H1 (cell line): ENCODE measurements at regions not wholly inside any gene's neighbourhood (a gene's known extent, or its start where the extent isn't known, plus 50 kb on each side); places are given as distances from the start of the nearest gene placed in this dataset.

Experiments
- CTCF ChIA-PET: fragments of 300-600 bp; sonication (Branson Sonifier 250); formaldehyde crosslinking; loops from one replicate; lab custom pipeline; 2021; ENCODE audit not compliant: partially characterized antibody; lab: Charles Lee
- POLR2A ChIA-PET: fragments of 300-600 bp; sonication (Branson Sonifier 250); formaldehyde crosslinking; loops from one replicate; lab custom pipeline; 2021; ENCODE audit warnings: inconsistent platforms; ENCODE audit not compliant: partially characterized antibody; lab: Charles Lee
- DNase-seq, 2 experiments: peaks; one replicate each; pipeline versions ENCODE4 v3.0.0 to v3.0.0-alpha.2; 2010 to 2022; ENCODE audit warnings: low spot score in 2 of 2, low read depth in 1 of 2, mixed read lengths in 1 of 2
- FAIRE-seq: peaks from 2 replicates; lab custom pipeline; 2011; peaks lifted over from hg19 to GRCh38; lab: Jason Lieb, UNC
- H2AFZ ChIP-seq: 2 replicates; pipeline ENCODE4 v1.8.1; 2012; ENCODE audit warnings: low read length, inconsistent platforms
- H2AK5ac ChIP-seq: 2 replicates; pipeline ENCODE4 v1.6.1; 2013; ENCODE audit warnings: low read depth, low read length
- H2BK120ac ChIP-seq: replicated peaks from 2 replicates; pipeline ENCODE3; 2013; ENCODE audit warnings: low read depth, low read length, inconsistent platforms
- H2BK12ac ChIP-seq: 2 replicates; pipeline ENCODE4 v1.6.1; 2013; ENCODE audit warnings: low read depth, low read length
- H2BK15ac ChIP-seq: 2 replicates; pipeline ENCODE4 v1.6.1; 2013; ENCODE audit warnings: low read length
- H2BK20ac ChIP-seq: 2 replicates; pipeline ENCODE4 v1.6.1; 2013; ENCODE audit warnings: low read length
- H2BK5ac ChIP-seq: 2 replicates; pipeline ENCODE4 v1.6.1; 2013; ENCODE audit warnings: low read depth, low read length
- H3K14ac ChIP-seq: 2 replicates; pipeline ENCODE4 v1.6.1; 2013; ENCODE audit warnings: inconsistent platforms; ENCODE audit not compliant: insufficient read length
- H3K18ac ChIP-seq: 2 replicates; pipeline ENCODE4 v1.6.1; 2013; ENCODE audit warnings: low read length; ENCODE audit errors: extremely low read depth
- H3K23ac ChIP-seq: 2 replicates; pipeline ENCODE4 v1.6.1; 2013; ENCODE audit warnings: inconsistent platforms; ENCODE audit not compliant: insufficient read length
- H3K23me2 ChIP-seq: 2 replicates; pipeline ENCODE4 v1.6.1; 2013; ENCODE audit warnings: low read depth, low read length
- H3K27ac ChIP-seq: 2 replicates; pipeline ENCODE4 v1.6.1; 2011; ENCODE audit warnings: low read depth, low read length, inconsistent platforms
- H3K27me3 ChIP-seq, 4 experiments: replicated peaks in 1 of 4; 1 replicate in 1 of 4; 2 replicates in 3 of 4; pipeline versions ENCODE4 v1.6.1 to v1.8.1; 2011 to 2013; ENCODE audit warnings: low read length in 3 of 4, mild to moderate bottlenecking in 3 of 4, inconsistent platforms in 2 of 4, mixed read lengths in 2 of 4, moderate library complexity in 1 of 4; ENCODE audit not compliant: control insufficient read depth in 3 of 4, insufficient read depth in 3 of 4; ENCODE audit errors: extremely low read depth in 1 of 4
- H3K36me3 ChIP-seq, 4 experiments: 2 replicates each; pipeline versions ENCODE4 v1.6.1 to v1.8.1; 2011 to 2013; ENCODE audit warnings: mild to moderate bottlenecking in 4 of 4, low read length in 3 of 4, moderate library complexity in 2 of 4, control low read depth in 1 of 4, inconsistent platforms in 1 of 4; ENCODE audit not compliant: insufficient read depth in 4 of 4, control insufficient read depth in 2 of 4
- H3K4ac ChIP-seq: replicated peaks from 2 replicates; pipeline ENCODE3; 2013; ENCODE audit warnings: low read length, low read depth, mixed read lengths, inconsistent platforms; ENCODE audit not compliant: insufficient read length
- H3K4me1 ChIP-seq, 4 experiments: replicated peaks in 1 of 4; 1 replicate in 1 of 4; 2 replicates in 3 of 4; pipeline versions ENCODE4 v1.6.1 to v1.8.1; 2011 to 2013; ENCODE audit warnings: low read length in 3 of 4, inconsistent platforms in 2 of 4, mixed read lengths in 1 of 4; ENCODE audit not compliant: insufficient read depth in 4 of 4, control insufficient read depth in 3 of 4
- H3K4me2 ChIP-seq, 2 experiments: 2 replicates each; pipeline versions ENCODE4 v1.6.1 to v1.8.1; 2011 to 2013; ENCODE audit warnings: low read depth in 2 of 2, low read length in 2 of 2, control low read depth in 1 of 2, inconsistent platforms in 1 of 2, mild to moderate bottlenecking in 1 of 2; ENCODE audit not compliant: insufficient read depth in 1 of 2
- H3K4me3 ChIP-seq, 4 experiments: fragments of 200-600, 300-600 bp in 1 of 4; sonication (generic), shearing (Covaris generic), sonication (Bioruptor Twin) in 1 of 4; 2 replicates each; pipeline versions ENCODE4 v1.5.1 to v1.8.1; 2011 to 2016; ENCODE audit warnings: low read length in 4 of 4, low read depth in 3 of 4, control low read depth in 2 of 4, inconsistent platforms in 2 of 4, mild to moderate bottlenecking in 2 of 4, mixed read lengths in 1 of 4, moderate library complexity in 1 of 4; ENCODE audit not compliant: insufficient read depth in 2 of 4; ENCODE audit errors: extremely low read depth in 1 of 4
- H3K56ac ChIP-seq: replicated peaks from 2 replicates; pipeline ENCODE3; 2013; ENCODE audit warnings: low read depth, mild to moderate bottlenecking, mixed read lengths, low read length, inconsistent platforms; ENCODE audit not compliant: insufficient read length
- H3K79me1 ChIP-seq: 2 replicates; pipeline ENCODE4 v1.6.1; 2013; ENCODE audit warnings: low read depth, low read length, control low read depth
- H3K79me2 ChIP-seq, 2 experiments: 2 replicates each; pipeline versions ENCODE4 v1.6.1 to v1.8.1; 2012 to 2013; ENCODE audit warnings: low read length in 2 of 2, mild to moderate bottlenecking in 2 of 2, inconsistent platforms in 1 of 2; ENCODE audit not compliant: insufficient read depth in 2 of 2, control insufficient read depth in 1 of 2
- H3K9ac ChIP-seq, 4 experiments: replicated peaks in 1 of 4; 1 replicate in 1 of 4; 2 replicates in 3 of 4; pipeline versions ENCODE4 v1.6.1 to v1.8.1; 2011 to 2013; ENCODE audit warnings: low read depth in 3 of 4, low read length in 3 of 4, control low read depth in 2 of 4, mild to moderate bottlenecking in 2 of 4, moderate library complexity in 2 of 4, inconsistent platforms in 1 of 4; ENCODE audit errors: extremely low read depth in 1 of 4
- H3K9me3 ChIP-seq, 2 experiments: 2 replicates each; pipeline versions ENCODE4 v1.6.1 to v1.8.1; 2012 to 2013; ENCODE audit warnings: mild to moderate bottlenecking in 2 of 2, moderate library complexity in 2 of 2, control low read depth in 1 of 2, inconsistent platforms in 1 of 2, low read depth in 1 of 2, low read length in 1 of 2, mixed read lengths in 1 of 2; ENCODE audit not compliant: insufficient read depth in 2 of 2
- H4K20me1 ChIP-seq, 2 experiments: replicated peaks in 1 of 2; 2 replicates each; pipeline versions ENCODE3 to v1.8.1; 2011 to 2013; ENCODE audit warnings: inconsistent platforms in 2 of 2, low read length in 2 of 2, mild to moderate bottlenecking in 1 of 2; ENCODE audit not compliant: insufficient read depth in 2 of 2, control insufficient read depth in 1 of 2
- H4K5ac ChIP-seq: 2 replicates; pipeline ENCODE4 v1.6.1; 2013; ENCODE audit warnings: low read length, low read depth, mixed read lengths, inconsistent platforms; ENCODE audit not compliant: insufficient read length
- H4K8ac ChIP-seq: 2 replicates; pipeline ENCODE4 v1.8.0; 2013; ENCODE audit warnings: mild to moderate bottlenecking, moderate library complexity, low read length, inconsistent platforms; ENCODE audit not compliant: insufficient read depth; ENCODE audit errors: extremely low read depth
- H4K91ac ChIP-seq: replicated peaks from 2 replicates; pipeline ENCODE3; 2013; ENCODE audit warnings: low read length, mixed read lengths, inconsistent platforms; ENCODE audit not compliant: insufficient read length
- EGR1 ChIP-seq: IDR thresholded peaks from 2 replicates; pipeline ENCODE4 v1.6.1; 2011; ENCODE audit warnings: low read depth, low read length, borderline replicate concordance
- FOSL1 ChIP-seq: IDR thresholded peaks from 2 replicates; pipeline ENCODE4 v1.6.1; 2011; ENCODE audit warnings: mild to moderate bottlenecking, low read depth, low read length, moderate library complexity; ENCODE audit not compliant: insufficient read depth
- GABPA ChIP-seq: IDR thresholded peaks from 2 replicates; pipeline ENCODE4 v1.6.1; 2011; ENCODE audit warnings: mild to moderate bottlenecking, low read length, moderate library complexity, borderline replicate concordance; ENCODE audit not compliant: insufficient read depth
- PHF8 ChIP-seq: fragments of 200-600 bp; sonication (generic); conservative IDR thresholded peaks from 2 replicates; pipeline ENCODE4 v1.7.1; 2012; ENCODE audit warnings: low read depth, mild to moderate bottlenecking, inconsistent platforms, low read length, moderate library complexity
- RAD21 ChIP-seq, 2 experiments: IDR thresholded peaks in 1 of 2; conservative IDR thresholded peaks in 1 of 2; 2 replicates each; pipeline ENCODE4 v1.6.1; 2011; ENCODE audit warnings: low read depth in 2 of 2, low read length in 2 of 2, improper control_type of control experiment in 1 of 2, inconsistent platforms in 1 of 2, mild to moderate bottlenecking in 1 of 2, moderate library complexity in 1 of 2
- RXRA ChIP-seq: IDR thresholded peaks from 2 replicates; pipeline ENCODE4 v1.6.1; 2011; ENCODE audit warnings: low read depth, mild to moderate bottlenecking, low read length, moderate library complexity; ENCODE audit not compliant: insufficient read depth
- SIRT6 ChIP-seq: IDR thresholded peaks from one replicate; pipeline ENCODE4 v1.7.1; 2012; ENCODE audit warnings: low read length, inconsistent platforms
- SP2 ChIP-seq: IDR thresholded peaks from 2 replicates; pipeline ENCODE4 v1.6.1; 2012; ENCODE audit warnings: mild to moderate bottlenecking, low read length, inconsistent platforms
- TAF1 ChIP-seq: IDR thresholded peaks from 2 replicates; pipeline ENCODE4 v1.6.1; 2011; ENCODE audit warnings: mild to moderate bottlenecking, low read depth, low read length
- TBP ChIP-seq: IDR thresholded peaks from 2 replicates; pipeline ENCODE4 v1.6.1; 2011; ENCODE audit warnings: low read depth, low read length, improper control_type of control experiment
- YY1 ChIP-seq: IDR thresholded peaks from 2 replicates; pipeline ENCODE4 v1.6.1; 2011; ENCODE audit warnings: low read depth, mild to moderate bottlenecking, low read length
- WGBS, 2 experiments: shearing (Covaris generic) in 1 of 2; methylation state at CpG; one replicate each; pipeline versions ENCODE4 v1.1.6 to v1.1.7; 2013 to 2015; ENCODE audit warnings: low lambda C conversion rate in 2 of 2, mixed read lengths in 2 of 2, inconsistent platforms in 1 of 2, low coverage in 1 of 2, missing lambda C conversion rate in 1 of 2; ENCODE audit not compliant: insufficient replicate concordance in 2 of 2, insufficient coverage in 1 of 2, insufficient read length in 1 of 2; ENCODE audit errors: extremely low coverage in 1 of 2, missing lambda C conversion rate in 1 of 2; 5-methylcytosine and 5-hydroxymethylcytosine counted together
- TF ChIP-seq, protein P1 (sequence below): IDR thresholded peaks from 2 replicates; pipeline ENCODE4 v1.6.1; 2012; ENCODE audit warnings: inconsistent platforms
- TF ChIP-seq, protein P2 (sequence below): IDR thresholded peaks from 2 replicates; pipeline ENCODE4 v1.6.1; 2012; ENCODE audit warnings: inconsistent platforms

DNA sequence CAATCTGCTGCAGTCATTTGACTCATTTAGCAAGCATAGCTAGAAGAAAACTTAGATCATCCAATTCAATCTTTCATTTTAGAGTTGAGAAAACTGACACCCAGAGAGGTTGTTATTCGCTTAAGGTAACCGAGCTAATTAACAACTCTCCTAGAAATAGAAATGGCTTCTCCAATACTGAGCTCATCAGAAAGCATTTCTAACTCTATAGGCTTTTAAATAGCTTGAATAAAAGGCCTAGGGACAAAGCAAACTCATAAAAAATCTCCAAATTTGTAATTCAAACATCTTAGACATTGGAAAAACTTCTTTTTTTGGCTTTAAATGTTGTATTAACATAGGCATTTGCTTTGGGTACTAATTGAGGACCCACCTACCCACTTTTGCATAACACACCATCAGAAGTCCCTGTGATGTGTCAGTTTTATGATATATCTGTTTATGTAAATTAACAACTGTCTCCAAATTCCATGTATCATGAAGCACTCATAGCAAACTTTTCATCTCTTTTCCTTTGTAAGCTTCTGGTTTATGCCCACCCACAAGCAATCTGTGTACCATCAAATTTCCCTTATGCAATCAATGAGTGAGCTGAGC lies 343.9 kb upstream of the CHST9 start:
- no peaks in the 10 kb centered on the region for H3K4me1 ChIP-seq
- POLR2A ChIA-PET = no interaction called here
- no peaks in the 10 kb centered on the region for H4K20me1 ChIP-seq
- FAIRE-seq = no peak
- no peaks in the 10 kb centered on the region for H3K36me3 ChIP-seq
- no peak overlapping the region for H2BK20ac ChIP-seq
- H4K5ac ChIP-seq = no peak overlapping the region
- no peak overlapping the region for H3K18ac ChIP-seq
- no peak overlapping the region for H3K9ac ChIP-seq
- CTCF ChIA-PET = interaction anchor here (1.1 to 2.8 kb wide), 5 partner anchors 12 to 83 kb away, joined by 3 to 9 read pairs (median 3); no protein-coding TSS in a partner anchor
- H3K4me3 ChIP-seq = no peak overlapping the region
- no peak for DNase-seq
- no peak overlapping the region for H2BK12ac ChIP-seq
- H3K27ac ChIP-seq = no peak overlapping the region
- peaks cover 0 to 1% (median 0%) of the 10 kb centered on the region in 4 experiments; a peak in 1 of 7 replicates for H3K27me3 ChIP-seq
- H2BK5ac ChIP-seq = no peak overlapping the region
- no peak overlapping the region for H3K56ac ChIP-seq
- H3K79me1 ChIP-seq = no peaks in the 10 kb centered on the region
- no peak overlapping the region for H2AFZ ChIP-seq
- no peak overlapping the region for H3K23ac ChIP-seq
- H4K8ac ChIP-seq = no peak overlapping the region
- H3K9me3 ChIP-seq = peaks cover 0 to 2% of the 10 kb centered on the region in 2 experiments; a peak in 2 of 4 replicates
- H4K91ac ChIP-seq = no peak overlapping the region
- H2BK120ac ChIP-seq = no peak overlapping the region
- no peaks in the 10 kb centered on the region for H3K79me2 ChIP-seq
- H3K4ac ChIP-seq = no peak overlapping the region
- H2AK5ac ChIP-seq = no peak overlapping the region
- TF ChIP-seq EGR1 = no peak
- TF ChIP-seq RXRA = no peak
- no peak for TF ChIP-seq SIRT6
- no peak for TF ChIP-seq FOSL1
- TF ChIP-seq SP2 = no peak
- no peak for TF ChIP-seq TBP
- TF ChIP-seq, protein P1, sequence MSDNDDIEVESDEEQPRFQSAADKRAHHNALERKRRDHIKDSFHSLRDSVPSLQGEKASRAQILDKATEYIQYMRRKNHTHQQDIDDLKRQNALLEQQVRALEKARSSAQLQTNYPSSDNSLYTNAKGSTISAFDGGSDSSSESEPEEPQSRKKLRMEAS = no peak
- TF ChIP-seq TAF1 = no peak
- no peak for TF ChIP-seq RAD21 (IDR thresholded peaks at IDR 0.05 in 1 of 2, conservative IDR thresholded peaks at IDR 0.05 in 1 of 2; ENCODE audit: low read depth in 2 of 2, low read length in 2 of 2)
- TF ChIP-seq, protein P2, sequence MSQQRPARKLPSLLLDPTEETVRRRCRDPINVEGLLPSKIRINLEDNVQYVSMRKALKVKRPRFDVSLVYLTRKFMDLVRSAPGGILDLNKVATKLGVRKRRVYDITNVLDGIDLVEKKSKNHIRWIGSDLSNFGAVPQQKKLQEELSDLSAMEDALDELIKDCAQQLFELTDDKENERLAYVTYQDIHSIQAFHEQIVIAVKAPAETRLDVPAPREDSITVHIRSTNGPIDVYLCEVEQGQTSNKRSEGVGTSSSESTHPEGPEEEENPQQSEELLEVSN = no peak
- TF ChIP-seq GABPA = no peak
- TF ChIP-seq PHF8 = no peak
- no peak for TF ChIP-seq YY1
- TF ChIP-seq, all 59 proteins: peak for 0
- 87% methylated on average over 2 of the region's 2 CpGs; no CpG with 5 or more reads in 1 of the 2 experiments for WGBS, 2 experiments
- no peak overlapping the region for H3K4me2 ChIP-seq
- H3K23me2 ChIP-seq = no peaks in the 10 kb centered on the region
- no peak overlapping the region for H2BK15ac ChIP-seq
- H3K14ac ChIP-seq = no peak overlapping the region
